SK-N-SH (cell line): ENCODE measurements at regions not wholly inside any gene's neighbourhood (a gene's known extent, or its start where the extent isn't known, plus 50 kb on each side); places are given as distances from the start of the nearest gene placed in this dataset.

Experiments used
- CTCF ChIA-PET: fragments of 300-600, 350-600 bp; formaldehyde crosslinking; extraction: SDS; loops from one replicate; lab custom pipeline; 2021; lab: Yijun Ruan, JAX
- POLR2A ChIA-PET: fragments of 350-600 bp; sonication (Branson Sonifier 250); formaldehyde crosslinking; extraction: SDS; loops from one replicate; lab custom pipeline; 2020; ENCODE audit warnings: antibody characterized with exemption, inconsistent platforms; lab: Yijun Ruan, JAX
- DNase-seq: peaks from one replicate; pipeline ENCODE4 v3.0.0; 2012
- H2AFZ ChIP-seq: fragments of 200-600 bp; sonication (generic); 2 replicates; pipeline ENCODE4 v1.8.1; 2016; ENCODE audit warnings: antibody characterized with exemption, mild to moderate bottlenecking, low read depth
- H3F3A ChIP-seq: fragments of 200-600 bp; sonication (generic); replicated peaks from 2 replicates; pipeline ENCODE3; 2016; ENCODE audit warnings: antibody characterized with exemption, mild to moderate bottlenecking; ENCODE audit not compliant: insufficient read depth
- H3K27ac ChIP-seq, 2 experiments: fragments of 200-500 bp in 1 of 2; fragments of 200-600 bp in 1 of 2; sonication (Bioruptor generic) in 1 of 2; sonication (generic), shearing (Covaris generic) in 1 of 2; 2 replicates each; pipeline versions ENCODE4 v1.5.1 to v1.6.1; 2014 to 2016; ENCODE audit warnings: low read depth in 2 of 2, inconsistent platforms in 1 of 2, low read length in 1 of 2, mild to moderate bottlenecking in 1 of 2, mixed read lengths in 1 of 2
- H3K27me3 ChIP-seq: fragments of 200-600 bp; sonication (generic), shearing (Covaris generic); 2 replicates; pipeline ENCODE4 v1.6.1; 2016; ENCODE audit warnings: mixed run types; ENCODE audit not compliant: insufficient read depth
- H3K36me3 ChIP-seq, 2 experiments: fragments of 200-500 bp in 1 of 2; fragments of 200-600 bp in 1 of 2; sonication (Bioruptor generic) in 1 of 2; sonication (generic) in 1 of 2; replicated peaks in 1 of 2; 2 replicates each; pipeline versions ENCODE3 to v1.5.1; 2014 to 2016; ENCODE audit warnings: low read length in 1 of 2, mild to moderate bottlenecking in 1 of 2; ENCODE audit not compliant: insufficient read depth in 2 of 2, control insufficient read depth in 1 of 2
- H3K4me1 ChIP-seq, 2 experiments: fragments of 200-500 bp in 1 of 2; fragments of 200-600 bp in 1 of 2; sonication (Bioruptor generic) in 1 of 2; sonication (generic), shearing (Covaris generic) in 1 of 2; 2 replicates each; pipeline versions ENCODE4 v1.5.1 to v1.6.1; 2014 to 2016; ENCODE audit warnings: low read depth in 1 of 2, low read length in 1 of 2, mixed run types in 1 of 2; ENCODE audit not compliant: insufficient read depth in 2 of 2, control insufficient read depth in 1 of 2
- H3K4me2 ChIP-seq: fragments of 200-600 bp; sonication (generic), shearing (Covaris generic); 2 replicates; pipeline ENCODE4 v1.6.1; 2017; ENCODE audit warnings: mixed run types
- H3K4me3 ChIP-seq, 2 experiments: fragments of 200-500 bp in 1 of 2; fragments of 200-600 bp in 1 of 2; sonication (Bioruptor generic) in 1 of 2; sonication (generic), shearing (Covaris generic) in 1 of 2; 2 replicates each; pipeline versions ENCODE4 v1.5.1 to v1.8.1; 2014 to 2016; ENCODE audit warnings: low read depth in 2 of 2, inconsistent platforms in 1 of 2, low read length in 1 of 2, mild to moderate bottlenecking in 1 of 2, mixed read lengths in 1 of 2, moderate library complexity in 1 of 2
- H3K79me2 ChIP-seq: fragments of 200-600 bp; sonication (generic); 2 replicates; pipeline ENCODE4 v1.8.1; 2017; ENCODE audit warnings: mild to moderate bottlenecking; ENCODE audit not compliant: insufficient read depth
- H3K9ac ChIP-seq: fragments of 200-600 bp; sonication (generic); 2 replicates; pipeline ENCODE4 v1.6.1; 2017; ENCODE audit warnings: mixed run types
- H3K9me2 ChIP-seq: fragments of 200-600 bp; sonication (generic); 2 replicates; pipeline ENCODE4 v1.6.1; 2017; ENCODE audit warnings: mixed run types
- H3K9me3 ChIP-seq: fragments of 200-600 bp; sonication (generic); 2 replicates; pipeline ENCODE4 v1.6.1; 2017; ENCODE audit warnings: mixed run types, mild to moderate bottlenecking, moderate library complexity
- H4K20me1 ChIP-seq: fragments of 200-600 bp; sonication (generic); 2 replicates; pipeline ENCODE4 v1.6.1; 2017; ENCODE audit warnings: mild to moderate bottlenecking, mixed run types; ENCODE audit not compliant: insufficient read depth
- EP300 ChIP-seq, 2 experiments: IDR thresholded peaks; 2 replicates each; pipeline versions ENCODE4 v1.4.0 to v1.6.1; 2012; ENCODE audit warnings: borderline replicate concordance in 1 of 2, low read depth in 1 of 2, low read length in 1 of 2
- EZH2phosphoT487 ChIP-seq: fragments of 200-600 bp; sonication (generic); IDR thresholded peaks from 2 replicates; pipeline ENCODE4 v1.6.1; 2017; ENCODE audit warnings: low read depth, mixed run types, mild to moderate bottlenecking, antibody characterized with exemption, moderate library complexity, borderline replicate concordance
- FOSL2 ChIP-seq: IDR thresholded peaks from 2 replicates; pipeline ENCODE4 v1.4.0; 2012; ENCODE audit warnings: low read depth, mild to moderate bottlenecking, moderate library complexity, borderline replicate concordance
- FOXJ3 ChIP-seq: sonication (generic); formaldehyde crosslinking; IDR thresholded peaks from 2 replicates; pipeline ENCODE4 v1.5.1; 2020; ENCODE audit warnings: mild to moderate bottlenecking, missing genetic modification reagents
- FOXM1 ChIP-seq: IDR thresholded peaks from 2 replicates; pipeline ENCODE4 v1.4.0; 2012; ENCODE audit warnings: low read depth, mild to moderate bottlenecking
- GATA2 ChIP-seq: sonication (generic); formaldehyde crosslinking; IDR thresholded peaks from 2 replicates; pipeline ENCODE4 v1.5.0; 2020; ENCODE audit warnings: mild to moderate bottlenecking, missing genetic modification reagents
- JUND ChIP-seq: IDR thresholded peaks from 2 replicates; pipeline ENCODE4 v1.4.0; 2012
- NRF1 ChIP-seq: IDR thresholded peaks from 2 replicates; pipeline ENCODE4 v1.6.1; 2012; ENCODE audit warnings: low read depth, mild to moderate bottlenecking, low read length
- SIN3A ChIP-seq: IDR thresholded peaks from 2 replicates; pipeline ENCODE4 v1.6.1; 2012; ENCODE audit warnings: low read depth, mild to moderate bottlenecking, low read length, moderate library complexity, borderline replicate concordance
- TAF1 ChIP-seq: IDR thresholded peaks from 2 replicates; pipeline ENCODE4 v1.6.1; 2012; ENCODE audit warnings: low read depth, mild to moderate bottlenecking, low read length, moderate library complexity, borderline replicate concordance
- TCF12 ChIP-seq: IDR thresholded peaks from 2 replicates; pipeline ENCODE4 v1.4.0; 2012
- TEAD4 ChIP-seq: IDR thresholded peaks from 2 replicates; pipeline ENCODE4 v1.4.0; 2012; ENCODE audit warnings: mild to moderate bottlenecking, borderline replicate concordance; ENCODE audit not compliant: insufficient read depth
- WGBS: methylation state at CpG from one replicate; pipeline ENCODE4 v1.1.6; 2017; ENCODE audit warnings: low lambda C conversion rate; 5-methylcytosine and 5-hydroxymethylcytosine counted together
- TF ChIP-seq, protein P1 (sequence below): fragments of 150-350 bp; IDR thresholded peaks from 2 replicates; pipeline ENCODE4 v1.6.1; 2016; ENCODE audit warnings: mild to moderate bottlenecking, low read depth, low read length
- TF ChIP-seq, protein P2 (sequence below): IDR thresholded peaks from 2 replicates; pipeline ENCODE4; 2012
- TF ChIP-seq, protein P3 (sequence below): IDR thresholded peaks from 2 replicates; pipeline ENCODE4 v1.6.1; 2012; ENCODE audit warnings: mild to moderate bottlenecking, low read depth, low read length, moderate library complexity
- TF ChIP-seq, protein P4 (sequence below): fragments of 200-600 bp; sonication (generic); IDR thresholded peaks from 2 replicates; pipeline ENCODE4 v1.6.1; 2017; ENCODE audit warnings: antibody characterized with exemption, mild to moderate bottlenecking, moderate library complexity
- TF ChIP-seq, protein P5 (sequence below): IDR thresholded peaks from 2 replicates; pipeline ENCODE4 v1.4.0; 2012; ENCODE audit warnings: low read depth, borderline replicate concordance
- TF ChIP-seq, protein P6 (sequence below): IDR thresholded peaks from 2 replicates; pipeline ENCODE4 v1.4.0; 2012; ENCODE audit warnings: low read depth, borderline replicate concordance

DNA sequence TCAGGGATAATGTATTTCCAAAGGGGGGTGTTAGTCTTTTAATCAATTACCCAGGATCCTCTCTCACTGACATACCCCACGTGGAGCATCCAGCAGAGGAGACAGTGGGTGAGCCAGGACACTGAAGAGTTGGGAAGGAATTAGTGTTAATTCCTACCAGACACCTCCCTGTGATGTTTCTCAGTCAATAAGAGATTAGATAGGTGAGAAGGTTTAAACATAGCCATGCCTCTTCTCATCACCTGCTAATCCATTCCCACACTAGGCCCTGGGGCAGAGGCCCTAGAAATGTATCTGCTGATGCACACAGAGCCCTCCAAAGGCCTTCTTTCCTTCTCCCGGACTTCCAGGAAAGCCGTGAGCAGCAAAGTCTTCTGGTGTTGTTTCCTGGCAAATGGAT is 363.6 kb upstream of the LARGE1 start:
- 0% methylated on average over 3 of the region's 3 CpGs for WGBS
- H3K4me1 ChIP-seq, result no peaks in the 10 kb centered on the region
- TF ChIP-seq NRF1, result no peak
- no peak for TF ChIP-seq TCF12
- TF ChIP-seq, protein P1, sequence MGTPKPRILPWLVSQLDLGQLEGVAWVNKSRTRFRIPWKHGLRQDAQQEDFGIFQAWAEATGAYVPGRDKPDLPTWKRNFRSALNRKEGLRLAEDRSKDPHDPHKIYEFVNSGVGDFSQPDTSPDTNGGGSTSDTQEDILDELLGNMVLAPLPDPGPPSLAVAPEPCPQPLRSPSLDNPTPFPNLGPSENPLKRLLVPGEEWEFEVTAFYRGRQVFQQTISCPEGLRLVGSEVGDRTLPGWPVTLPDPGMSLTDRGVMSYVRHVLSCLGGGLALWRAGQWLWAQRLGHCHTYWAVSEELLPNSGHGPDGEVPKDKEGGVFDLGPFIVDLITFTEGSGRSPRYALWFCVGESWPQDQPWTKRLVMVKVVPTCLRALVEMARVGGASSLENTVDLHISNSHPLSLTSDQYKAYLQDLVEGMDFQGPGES, result no peak
- TF ChIP-seq TEAD4, result no peak
- no peak for TF ChIP-seq GATA2 (CRISPR knock-in tag)
- TF ChIP-seq SIN3A, result no peak
- no peak for TF ChIP-seq EP300 (IDR thresholded peaks at IDR 0.05; ENCODE audit: borderline replicate concordance in 1 of 2, low read depth in 1 of 2, low read length in 1 of 2)
- TF ChIP-seq, protein P2, sequence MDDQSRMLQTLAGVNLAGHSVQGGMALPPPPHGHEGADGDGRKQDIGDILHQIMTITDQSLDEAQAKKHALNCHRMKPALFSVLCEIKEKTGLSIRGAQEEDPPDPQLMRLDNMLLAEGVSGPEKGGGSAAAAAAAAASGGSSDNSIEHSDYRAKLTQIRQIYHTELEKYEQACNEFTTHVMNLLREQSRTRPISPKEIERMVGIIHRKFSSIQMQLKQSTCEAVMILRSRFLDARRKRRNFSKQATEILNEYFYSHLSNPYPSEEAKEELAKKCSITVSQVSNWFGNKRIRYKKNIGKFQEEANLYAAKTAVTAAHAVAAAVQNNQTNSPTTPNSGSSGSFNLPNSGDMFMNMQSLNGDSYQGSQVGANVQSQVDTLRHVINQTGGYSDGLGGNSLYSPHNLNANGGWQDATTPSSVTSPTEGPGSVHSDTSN, result no peak
- no peaks in the 10 kb centered on the region for H3K36me3 ChIP-seq
- ChIA-PET CTCF (no interaction called here), POLR2A (no interaction called here)
- H3K9me3 ChIP-seq, result no peaks in the 10 kb centered on the region
- H3K9me2 ChIP-seq, result no peaks in the 10 kb centered on the region
- H2AFZ ChIP-seq, result no peak overlapping the region
- no peak overlapping the region for H3K4me2 ChIP-seq
- no peaks in the 10 kb centered on the region for H3K79me2 ChIP-seq
- H3K9ac ChIP-seq, result no peak overlapping the region
- DNase-seq, result no peak
- no peaks in the 10 kb centered on the region for H4K20me1 ChIP-seq
- no peak overlapping the region for H3K27ac ChIP-seq
- no peaks in the 10 kb centered on the region for H3F3A ChIP-seq
- no peaks in the 10 kb centered on the region for H3K27me3 ChIP-seq
- no peak overlapping the region for H3K4me3 ChIP-seq

DNA sequence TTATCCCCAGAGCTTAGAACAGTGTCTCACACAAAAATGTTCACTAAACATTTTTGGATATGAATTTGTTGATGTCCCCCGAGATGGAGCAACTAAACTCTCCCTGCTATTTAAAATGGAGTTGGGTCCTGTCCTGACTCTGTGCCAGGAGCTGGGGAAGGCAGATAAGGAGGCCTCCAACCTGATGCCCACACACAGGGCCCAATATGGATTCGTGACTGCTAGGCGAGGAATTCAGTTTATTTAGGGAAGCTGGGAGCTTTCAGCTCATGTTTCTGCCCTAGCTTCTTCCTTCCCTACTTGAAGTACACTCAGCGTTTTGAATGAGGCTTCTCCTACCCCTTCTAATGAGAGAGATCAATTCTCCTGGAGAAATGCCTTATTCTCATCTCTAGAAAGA is 373.0 kb upstream of the LARGE1 start:
- H3K9me2 ChIP-seq, result no peaks in the 10 kb centered on the region
- H3K9me3 ChIP-seq, result no peaks in the 10 kb centered on the region
- no peak overlapping the region for H3K27ac ChIP-seq
- no peak overlapping the region for H3K9ac ChIP-seq
- no peak overlapping the region for H3K4me2 ChIP-seq
- no peak overlapping the region for H3K4me3 ChIP-seq
- no peaks in the 10 kb centered on the region for H3F3A ChIP-seq
- H4K20me1 ChIP-seq, result no peaks in the 10 kb centered on the region
- H3K4me1 ChIP-seq, result no peaks in the 10 kb centered on the region
- no peaks in the 10 kb centered on the region for H3K27me3 ChIP-seq
- H2AFZ ChIP-seq, result no peak overlapping the region
- no peak for DNase-seq
- CTCF ChIA-PET, result no interaction called here
- H3K79me2 ChIP-seq, result no peaks in the 10 kb centered on the region
- no peaks in the 10 kb centered on the region for H3K36me3 ChIP-seq
- POLR2A ChIA-PET, result no interaction called here
- WGBS, result 4% methylated on average over 4 of the region's 4 CpGs
- TF ChIP-seq GATA2 (CRISPR knock-in tag) (no peak), FOXJ3 (no peak), JUND (no peak), FOSL2 (no peak), FOXM1 (no peak), EZH2phosphoT487 (no peak), TCF12 (no peak), TAF1 (no peak)
- TF ChIP-seq, protein P3, sequence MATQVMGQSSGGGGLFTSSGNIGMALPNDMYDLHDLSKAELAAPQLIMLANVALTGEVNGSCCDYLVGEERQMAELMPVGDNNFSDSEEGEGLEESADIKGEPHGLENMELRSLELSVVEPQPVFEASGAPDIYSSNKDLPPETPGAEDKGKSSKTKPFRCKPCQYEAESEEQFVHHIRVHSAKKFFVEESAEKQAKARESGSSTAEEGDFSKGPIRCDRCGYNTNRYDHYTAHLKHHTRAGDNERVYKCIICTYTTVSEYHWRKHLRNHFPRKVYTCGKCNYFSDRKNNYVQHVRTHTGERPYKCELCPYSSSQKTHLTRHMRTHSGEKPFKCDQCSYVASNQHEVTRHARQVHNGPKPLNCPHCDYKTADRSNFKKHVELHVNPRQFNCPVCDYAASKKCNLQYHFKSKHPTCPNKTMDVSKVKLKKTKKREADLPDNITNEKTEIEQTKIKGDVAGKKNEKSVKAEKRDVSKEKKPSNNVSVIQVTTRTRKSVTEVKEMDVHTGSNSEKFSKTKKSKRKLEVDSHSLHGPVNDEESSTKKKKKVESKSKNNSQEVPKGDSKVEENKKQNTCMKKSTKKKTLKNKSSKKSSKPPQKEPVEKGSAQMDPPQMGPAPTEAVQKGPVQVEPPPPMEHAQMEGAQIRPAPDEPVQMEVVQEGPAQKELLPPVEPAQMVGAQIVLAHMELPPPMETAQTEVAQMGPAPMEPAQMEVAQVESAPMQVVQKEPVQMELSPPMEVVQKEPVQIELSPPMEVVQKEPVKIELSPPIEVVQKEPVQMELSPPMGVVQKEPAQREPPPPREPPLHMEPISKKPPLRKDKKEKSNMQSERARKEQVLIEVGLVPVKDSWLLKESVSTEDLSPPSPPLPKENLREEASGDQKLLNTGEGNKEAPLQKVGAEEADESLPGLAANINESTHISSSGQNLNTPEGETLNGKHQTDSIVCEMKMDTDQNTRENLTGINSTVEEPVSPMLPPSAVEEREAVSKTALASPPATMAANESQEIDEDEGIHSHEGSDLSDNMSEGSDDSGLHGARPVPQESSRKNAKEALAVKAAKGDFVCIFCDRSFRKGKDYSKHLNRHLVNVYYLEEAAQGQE, result no peak
- TF ChIP-seq, protein P4, sequence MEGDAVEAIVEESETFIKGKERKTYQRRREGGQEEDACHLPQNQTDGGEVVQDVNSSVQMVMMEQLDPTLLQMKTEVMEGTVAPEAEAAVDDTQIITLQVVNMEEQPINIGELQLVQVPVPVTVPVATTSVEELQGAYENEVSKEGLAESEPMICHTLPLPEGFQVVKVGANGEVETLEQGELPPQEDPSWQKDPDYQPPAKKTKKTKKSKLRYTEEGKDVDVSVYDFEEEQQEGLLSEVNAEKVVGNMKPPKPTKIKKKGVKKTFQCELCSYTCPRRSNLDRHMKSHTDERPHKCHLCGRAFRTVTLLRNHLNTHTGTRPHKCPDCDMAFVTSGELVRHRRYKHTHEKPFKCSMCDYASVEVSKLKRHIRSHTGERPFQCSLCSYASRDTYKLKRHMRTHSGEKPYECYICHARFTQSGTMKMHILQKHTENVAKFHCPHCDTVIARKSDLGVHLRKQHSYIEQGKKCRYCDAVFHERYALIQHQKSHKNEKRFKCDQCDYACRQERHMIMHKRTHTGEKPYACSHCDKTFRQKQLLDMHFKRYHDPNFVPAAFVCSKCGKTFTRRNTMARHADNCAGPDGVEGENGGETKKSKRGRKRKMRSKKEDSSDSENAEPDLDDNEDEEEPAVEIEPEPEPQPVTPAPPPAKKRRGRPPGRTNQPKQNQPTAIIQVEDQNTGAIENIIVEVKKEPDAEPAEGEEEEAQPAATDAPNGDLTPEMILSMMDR, result no peak
- TF ChIP-seq, protein P5, sequence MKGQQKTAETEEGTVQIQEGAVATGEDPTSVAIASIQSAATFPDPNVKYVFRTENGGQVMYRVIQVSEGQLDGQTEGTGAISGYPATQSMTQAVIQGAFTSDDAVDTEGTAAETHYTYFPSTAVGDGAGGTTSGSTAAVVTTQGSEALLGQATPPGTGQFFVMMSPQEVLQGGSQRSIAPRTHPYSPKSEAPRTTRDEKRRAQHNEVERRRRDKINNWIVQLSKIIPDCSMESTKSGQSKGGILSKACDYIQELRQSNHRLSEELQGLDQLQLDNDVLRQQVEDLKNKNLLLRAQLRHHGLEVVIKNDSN, result no peak
- TF ChIP-seq, protein P6, sequence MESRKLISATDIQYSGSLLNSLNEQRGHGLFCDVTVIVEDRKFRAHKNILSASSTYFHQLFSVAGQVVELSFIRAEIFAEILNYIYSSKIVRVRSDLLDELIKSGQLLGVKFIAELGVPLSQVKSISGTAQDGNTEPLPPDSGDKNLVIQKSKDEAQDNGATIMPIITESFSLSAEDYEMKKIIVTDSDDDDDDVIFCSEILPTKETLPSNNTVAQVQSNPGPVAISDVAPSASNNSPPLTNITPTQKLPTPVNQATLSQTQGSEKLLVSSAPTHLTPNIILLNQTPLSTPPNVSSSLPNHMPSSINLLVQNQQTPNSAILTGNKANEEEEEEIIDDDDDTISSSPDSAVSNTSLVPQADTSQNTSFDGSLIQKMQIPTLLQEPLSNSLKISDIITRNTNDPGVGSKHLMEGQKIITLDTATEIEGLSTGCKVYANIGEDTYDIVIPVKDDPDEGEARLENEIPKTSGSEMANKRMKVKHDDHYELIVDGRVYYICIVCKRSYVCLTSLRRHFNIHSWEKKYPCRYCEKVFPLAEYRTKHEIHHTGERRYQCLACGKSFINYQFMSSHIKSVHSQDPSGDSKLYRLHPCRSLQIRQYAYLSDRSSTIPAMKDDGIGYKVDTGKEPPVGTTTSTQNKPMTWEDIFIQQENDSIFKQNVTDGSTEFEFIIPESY, result no peak
